ENCODE measurements at regions not wholly inside any gene's neighbourhood (a gene's known extent, or its start where the extent isn't known, plus 50 kb on each side); places are given as distances from the start of the nearest gene placed in this dataset.
A peak's percentile ranks its signal among the peaks of the same experiment; 100 is the strongest.
"Not testable (repeated sequence)": the region's sequence is repeated elsewhere in the genome, so short reads cannot be mapped to it uniquely, and the experiment has no call there.

DNA sequence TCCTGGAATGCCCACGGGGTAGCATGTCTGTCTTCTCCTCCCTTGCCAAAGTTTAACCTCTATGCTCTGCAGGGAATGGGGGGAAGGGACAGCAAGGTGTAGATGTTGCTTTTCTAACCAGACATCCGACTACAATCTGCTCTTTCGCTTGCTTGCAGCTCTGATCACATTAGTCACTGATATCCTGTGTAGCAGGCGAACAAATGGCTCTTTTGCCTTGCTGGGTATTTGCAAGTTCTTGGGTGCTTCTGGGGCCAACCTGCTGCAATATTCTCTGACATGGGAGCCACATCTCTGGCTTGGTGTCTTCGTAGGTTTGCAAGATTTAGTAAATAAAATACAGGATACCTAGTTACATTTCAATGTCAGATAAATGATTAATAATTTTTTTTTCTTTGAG, 190.0 kb downstream of the ASB1 start:
- Histone ChIP-seq H3K27ac (ENCODE audit: low read depth in 2 of 2, low read length in 1 of 2) (no peak overlapping the region), H3K27me3 (ENCODE audit: insufficient read depth) (no peaks in the 10 kb centered on the region), H3K4me2 (no peak overlapping the region), H3K36me3 (replicated peaks in 1 of 2; ENCODE audit: control insufficient read depth in 1 of 2, insufficient read depth in 2 of 2, low read length in 1 of 2) (no peaks in the 10 kb centered on the region), H2AFZ (ENCODE audit: low read depth) (no peak overlapping the region), H3K9me2 (no peaks in the 10 kb centered on the region), H4K20me1 (ENCODE audit: insufficient read depth) (no peaks in the 10 kb centered on the region), H3F3A (replicated peaks; ENCODE audit: insufficient read depth) (no peaks in the 10 kb centered on the region), H3K4me3 (ENCODE audit: low read depth in 2 of 2, low read length in 1 of 2) (no peak overlapping the region), H3K9ac (no peak overlapping the region), H3K4me1 (ENCODE audit: control insufficient read depth in 1 of 2, insufficient read depth in 2 of 2, low read depth in 1 of 2, low read length in 1 of 2) (no peaks in the 10 kb centered on the region), H3K79me2 (ENCODE audit: insufficient read depth) (no peaks in the 10 kb centered on the region), H3K9me3 (no peaks in the 10 kb centered on the region; the same call in 1 of the 2 replicates)
- no peak for DNase-seq
- ChIA-PET POLR2A (no interaction called here), CTCF (no interaction called here)
- TF ChIP-seq RXRA (IDR thresholded peaks at IDR 0.05; ENCODE audit: borderline replicate concordance, low read depth) (no peak), GABPA (IDR thresholded peaks at IDR 0.05; ENCODE audit: low read depth) (no peak), YY1 (IDR thresholded peaks at IDR 0.05; ENCODE audit: low read depth) (no peak), CHD2 (IDR thresholded peaks at IDR 0.05; ENCODE audit: low read length, partially characterized antibody) (no peak), CTCF (IDR thresholded peaks at IDR 0.05) (no peak), RFX5 (IDR thresholded peaks at IDR 0.05; ENCODE audit: low read length) (no peak), RCOR1 (IDR thresholded peaks at IDR 0.05; ENCODE audit: low read length) (no peak), ELF1 (IDR thresholded peaks at IDR 0.05) (no peak), FOSL2 (IDR thresholded peaks at IDR 0.05; ENCODE audit: borderline replicate concordance, low read depth) (no peak), JUND (IDR thresholded peaks at IDR 0.05) (no peak), EP300 (IDR thresholded peaks at IDR 0.05; ENCODE audit: borderline replicate concordance in 1 of 2, low read depth in 1 of 2, low read length in 1 of 2) (no peak), EZH2phosphoT487 (IDR thresholded peaks at IDR 0.05; ENCODE audit: borderline replicate concordance, low read depth) (no peak)
- WGBS (ENCODE audit: low lambda C conversion rate) = 59% methylated on average over 5 of the region's 5 CpGs

GRCh38 chr2:238618494-238619283, 192.0 kb downstream of the ASB1 start:
- H3K9me2 ChIP-seq; POLR2A ChIA-PET; H3K4me3 ChIP-seq (ENCODE audit: low read depth in 2 of 2, low read length in 1 of 2); H3K27ac ChIP-seq (ENCODE audit: low read depth in 2 of 2, low read length in 1 of 2); H3K9me3 ChIP-seq; H3K27me3 ChIP-seq (ENCODE audit: insufficient read depth); H3K4me1 ChIP-seq (ENCODE audit: control insufficient read depth in 1 of 2, insufficient read depth in 2 of 2, low read depth in 1 of 2, low read length in 1 of 2); H3F3A ChIP-seq (replicated peaks; ENCODE audit: insufficient read depth); H4K20me1 ChIP-seq (ENCODE audit: insufficient read depth); DNase-seq; H3K4me2 ChIP-seq; H3K36me3 ChIP-seq (replicated peaks in 1 of 2; ENCODE audit: control insufficient read depth in 1 of 2, insufficient read depth in 2 of 2, low read length in 1 of 2); H3K79me2 ChIP-seq (ENCODE audit: insufficient read depth); H3K9ac ChIP-seq; H2AFZ ChIP-seq (ENCODE audit: low read depth): not testable (repeated sequence)
- CTCF ChIA-PET = interaction anchor here (0.6 to 0.7 kb wide), 2 partner anchors 110 to 1107 kb away, joined by 3 read pairs; no protein-coding TSS in a partner anchor
- WGBS (ENCODE audit: low lambda C conversion rate) = 60% methylated on average over 2 of the region's 2 CpGs
- peak; percentile 51 for TF ChIP-seq CTCF (IDR thresholded peaks at IDR 0.05)

Measured in SK-N-SH (cell line).